ENCODE measurements at regions not wholly inside any gene's neighbourhood (a gene's known extent, or its start where the extent isn't known, plus 50 kb on each side); places are given as distances from the start of the nearest gene placed in this dataset.

DNA sequence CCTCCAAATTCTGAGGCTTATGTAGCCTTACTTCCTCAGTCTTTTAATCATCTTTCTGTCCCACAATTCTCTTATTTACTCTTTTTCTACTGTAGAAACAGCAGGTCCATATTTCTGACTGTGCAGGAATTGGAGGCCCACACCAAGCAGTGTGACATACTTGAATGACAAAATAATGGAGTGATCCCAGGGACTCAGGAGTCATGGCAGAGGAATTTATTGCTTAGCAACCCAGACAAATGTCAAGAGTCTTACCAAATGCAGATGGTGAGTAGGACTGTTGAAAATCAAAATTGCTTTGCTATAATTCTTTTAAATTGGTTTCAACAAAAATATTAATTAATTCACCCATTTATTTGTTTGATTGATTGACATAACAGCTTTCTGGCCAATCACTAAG lies 59.9 kb downstream of the HTR1B start:
- H3K27me3 Mint-ChIP-seq (ENCODE audit: low read depth): no peaks in the 10 kb centered on the region
- no peaks in the 10 kb centered on the region for H3K9me3 Mint-ChIP-seq
- H3K36me3 Mint-ChIP-seq (ENCODE audit: low read depth): no peaks in the 10 kb centered on the region
- H3K27ac Mint-ChIP-seq (ENCODE audit: unreplicated experiment): no peak overlapping the region
- no peak for DNase-seq (ENCODE audit: low read depth, low spot score)
- TF ChIP-seq, protein P1, sequence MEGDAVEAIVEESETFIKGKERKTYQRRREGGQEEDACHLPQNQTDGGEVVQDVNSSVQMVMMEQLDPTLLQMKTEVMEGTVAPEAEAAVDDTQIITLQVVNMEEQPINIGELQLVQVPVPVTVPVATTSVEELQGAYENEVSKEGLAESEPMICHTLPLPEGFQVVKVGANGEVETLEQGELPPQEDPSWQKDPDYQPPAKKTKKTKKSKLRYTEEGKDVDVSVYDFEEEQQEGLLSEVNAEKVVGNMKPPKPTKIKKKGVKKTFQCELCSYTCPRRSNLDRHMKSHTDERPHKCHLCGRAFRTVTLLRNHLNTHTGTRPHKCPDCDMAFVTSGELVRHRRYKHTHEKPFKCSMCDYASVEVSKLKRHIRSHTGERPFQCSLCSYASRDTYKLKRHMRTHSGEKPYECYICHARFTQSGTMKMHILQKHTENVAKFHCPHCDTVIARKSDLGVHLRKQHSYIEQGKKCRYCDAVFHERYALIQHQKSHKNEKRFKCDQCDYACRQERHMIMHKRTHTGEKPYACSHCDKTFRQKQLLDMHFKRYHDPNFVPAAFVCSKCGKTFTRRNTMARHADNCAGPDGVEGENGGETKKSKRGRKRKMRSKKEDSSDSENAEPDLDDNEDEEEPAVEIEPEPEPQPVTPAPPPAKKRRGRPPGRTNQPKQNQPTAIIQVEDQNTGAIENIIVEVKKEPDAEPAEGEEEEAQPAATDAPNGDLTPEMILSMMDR (conservative IDR thresholded peaks at IDR 0.05): no peak
- H3K4me3 Mint-ChIP-seq: no peak overlapping the region
- H3K4me1 Mint-ChIP-seq: peaks cover 4% of the 10 kb centered on the region

DNA sequence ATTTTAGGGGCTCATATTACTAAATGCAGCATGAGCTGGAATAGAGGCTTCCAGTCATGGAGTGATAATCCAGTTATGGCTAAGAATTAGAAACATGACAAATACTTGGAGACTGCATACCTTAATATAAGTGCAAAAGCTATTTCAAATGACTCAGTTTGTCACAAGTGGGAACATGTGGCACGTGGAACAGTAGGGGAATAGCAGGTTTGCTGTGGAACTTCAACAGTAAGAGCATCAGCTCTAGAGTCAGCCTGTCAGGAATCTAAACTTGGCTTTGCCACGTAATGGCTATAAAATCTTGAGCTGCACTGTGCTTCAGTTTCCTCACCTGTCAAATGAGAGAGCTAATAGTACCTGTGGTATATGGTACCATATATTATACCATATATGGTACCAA lies 62.1 kb downstream of the HTR1B start:
- Mint-ChIP-seq H3K27me3 (ENCODE audit: low read depth) (no peaks in the 10 kb centered on the region), H3K36me3 (ENCODE audit: low read depth) (no peaks in the 10 kb centered on the region), H3K4me1 (peaks cover 4% of the 10 kb centered on the region), H3K4me3 (no peak overlapping the region), H3K9me3 (peaks cover 4% of the 10 kb centered on the region), H3K27ac (ENCODE audit: unreplicated experiment) (no peak overlapping the region)
- TF ChIP-seq, protein P1 (conservative IDR thresholded peaks at IDR 0.05): no peak
- DNase-seq (ENCODE audit: low read depth, low spot score): no peak

DNA sequence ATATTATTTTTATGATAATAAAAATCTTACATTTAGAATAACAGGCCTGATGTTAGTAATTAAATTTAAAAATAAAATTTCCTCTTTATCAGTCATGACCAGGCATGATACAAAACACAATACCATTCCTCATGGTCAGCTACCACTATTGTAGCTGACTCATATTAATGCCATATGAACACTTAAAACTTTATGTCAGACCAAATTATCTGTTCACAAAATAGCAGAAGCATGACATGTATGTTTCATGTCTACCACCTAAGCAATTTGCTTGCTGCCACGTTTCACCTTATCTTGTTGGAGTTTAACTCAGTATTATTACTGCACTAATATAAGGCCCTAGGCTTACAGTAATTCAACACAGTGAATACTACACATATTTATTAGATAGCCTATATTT lies 65.7 kb downstream of the HTR1B start:
- TF ChIP-seq, protein P1 (conservative IDR thresholded peaks at IDR 0.05): no peak
- Mint-ChIP-seq H3K27ac (ENCODE audit: unreplicated experiment) (no peak overlapping the region), H3K4me1 (no peaks in the 10 kb centered on the region), H3K4me3 (no peak overlapping the region), H3K36me3 (ENCODE audit: low read depth) (no peaks in the 10 kb centered on the region), H3K27me3 (ENCODE audit: low read depth) (no peaks in the 10 kb centered on the region), H3K9me3 (peaks cover 4% of the 10 kb centered on the region)
- DNase-seq (ENCODE audit: low read depth, low spot score): no peak

DNA sequence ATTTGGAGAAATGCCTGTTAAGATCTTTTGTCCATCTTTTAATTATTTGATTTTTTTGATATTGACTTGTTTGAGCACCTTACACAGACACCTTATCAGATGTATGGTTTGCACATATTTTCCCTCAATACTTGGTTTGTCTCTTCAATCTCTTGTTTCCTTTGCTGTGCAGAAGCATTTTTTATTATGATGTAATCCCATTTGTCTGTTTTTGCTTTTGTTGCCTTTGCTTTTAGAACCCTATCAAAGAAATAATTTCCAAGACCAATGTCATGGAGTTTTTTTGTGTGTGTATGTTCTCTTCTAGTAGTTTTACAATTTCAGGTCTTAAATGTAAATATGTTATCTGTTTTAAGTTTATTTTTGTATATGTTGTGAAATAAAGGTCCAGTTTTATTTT lies 73.9 kb downstream of the HTR1B start:
- no peak for DNase-seq (ENCODE audit: low read depth, low spot score)
- Mint-ChIP-seq H3K4me3 (no peak overlapping the region), H3K36me3 (ENCODE audit: low read depth) (no peaks in the 10 kb centered on the region), H3K27ac (ENCODE audit: unreplicated experiment) (no peak overlapping the region), H3K4me1 (no peaks in the 10 kb centered on the region), H3K27me3 (ENCODE audit: low read depth) (no peaks in the 10 kb centered on the region), H3K9me3 (no peaks in the 10 kb centered on the region)
- TF ChIP-seq, protein P1 (conservative IDR thresholded peaks at IDR 0.05): no peak

DNA sequence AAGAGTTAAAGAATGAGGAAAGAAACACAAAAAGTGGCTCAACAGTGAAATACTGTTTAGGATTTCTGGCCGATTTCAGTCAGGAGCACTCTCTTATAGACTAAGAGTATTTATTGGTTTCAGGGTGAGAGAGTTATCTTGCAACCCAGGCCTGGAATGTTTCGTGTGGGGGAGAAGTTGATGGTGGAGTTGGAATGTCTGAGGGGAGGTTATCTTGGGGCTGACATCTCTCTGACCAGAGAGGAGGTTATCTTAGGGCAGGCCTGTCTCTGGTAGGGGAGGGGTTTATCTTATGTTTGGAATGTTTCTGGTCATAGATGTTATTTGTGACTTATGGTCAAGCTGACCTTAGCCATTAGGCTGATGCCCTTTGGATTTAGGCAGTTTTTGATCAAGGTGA lies 80.3 kb downstream of the HTR1B start:
- Mint-ChIP-seq H3K27ac (ENCODE audit: unreplicated experiment) (no peak overlapping the region), H3K27me3 (ENCODE audit: low read depth) (no peaks in the 10 kb centered on the region), H3K4me1 (no peaks in the 10 kb centered on the region), H3K4me3 (no peak overlapping the region), H3K36me3 (ENCODE audit: low read depth) (no peaks in the 10 kb centered on the region), H3K9me3 (no peaks in the 10 kb centered on the region)
- TF ChIP-seq, protein P1 (conservative IDR thresholded peaks at IDR 0.05): no peak
- DNase-seq (ENCODE audit: low read depth, low spot score): no peak

DNA sequence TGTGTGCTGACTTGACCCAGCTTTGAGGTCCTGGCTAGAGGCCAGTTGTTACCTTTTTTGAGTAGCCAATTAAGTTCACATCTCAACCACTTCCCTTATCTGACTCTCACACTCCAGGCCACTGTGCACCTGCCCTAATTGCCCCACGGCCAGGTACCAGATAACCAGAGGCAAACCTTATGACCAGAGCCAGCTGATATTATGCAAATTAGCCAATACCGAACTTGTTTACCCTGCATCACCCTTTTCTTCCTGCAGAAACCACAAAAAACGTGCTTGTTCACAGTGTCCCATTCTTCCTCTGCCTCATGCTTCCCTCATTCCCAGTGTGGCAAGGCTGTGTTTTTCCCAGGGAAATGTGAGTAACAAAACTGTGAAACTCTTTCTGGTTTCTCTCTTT lies 89.3 kb downstream of the HTR1B start:
- H3K36me3 Mint-ChIP-seq (ENCODE audit: low read depth): no peaks in the 10 kb centered on the region
- no peak for DNase-seq (ENCODE audit: low read depth, low spot score)
- no peak overlapping the region for H3K27ac Mint-ChIP-seq (ENCODE audit: unreplicated experiment)
- no peaks in the 10 kb centered on the region for H3K4me1 Mint-ChIP-seq
- TF ChIP-seq, protein P1 (conservative IDR thresholded peaks at IDR 0.05): no peak
- H3K27me3 Mint-ChIP-seq (ENCODE audit: low read depth): no peaks in the 10 kb centered on the region
- H3K4me3 Mint-ChIP-seq: no peak overlapping the region
- no peaks in the 10 kb centered on the region for H3K9me3 Mint-ChIP-seq

Data from neural crest cell (in vitro differentiated cells).